ENCODE measurements at regions not wholly inside any gene's neighbourhood (a gene's known extent, or its start where the extent isn't known, plus 50 kb on each side); places are given as distances from the start of the nearest gene placed in this dataset.

- SMC1A ChIA-PET (ENCODE audit: uncharacterized antibody, unreplicated experiment) = no interaction called here
- no peak overlapping the region for H2AFZ ChIP-seq (ENCODE audit: control insufficient read depth, low read depth, low read length)
- DNase-seq (ENCODE audit: low read depth, low spot score) (no peak), FAIRE-seq (no peak), ATAC-seq (no peak)
- H3K9ac ChIP-seq (ENCODE audit: control insufficient read depth, insufficient read depth, low read length) = no peak overlapping the region
- H4K20me1 ChIP-seq (ENCODE audit: control insufficient read depth, insufficient read depth) = no peaks in the 10 kb centered on the region
- no peaks in the 10 kb centered on the region for H3K36me3 ChIP-seq (ENCODE audit: control insufficient read depth in 2 of 2, insufficient read depth in 2 of 2, low read length in 1 of 2)
- in situ Hi-C loops (cut with MboI) (no loop called here), intact Hi-C loops (cut with micrococcal nuclease; ENCODE audit: unreplicated experiment) (no loop called here)
- RAD21 ChIA-PET (ENCODE audit: unreplicated experiment) = no interaction called here
- CTCF ChIA-PET = interaction anchor here (1.7 kb wide), 1 partner anchor 10 kb away, joined by 3 read pairs; no protein-coding TSS in a partner anchor
- BruUV-seq (replicated peaks) = no TSS peak
- POLR2A ChIA-PET = no interaction called here
- no peak for TF ChIP-seq JUND (IDR thresholded peaks at IDR 0.05; ENCODE audit: low read depth, low read length)
- no peak for TF ChIP-seq NR2C2 (IDR thresholded peaks at IDR 0.05; ENCODE audit: borderline replicate concordance, control insufficient read depth, insufficient read length, low read depth)
- TF ChIP-seq ATF3 (IDR thresholded peaks at IDR 0.05; ENCODE audit: borderline replicate concordance, extremely low read depth, low read depth, low read length) = no peak
- no peak for TF ChIP-seq RBBP5 (conservative IDR thresholded peaks at IDR 0.05)
- TF ChIP-seq NKRF (conservative IDR thresholded peaks at IDR 0.05) = no peak
- TF ChIP-seq IKZF1 (conservative IDR thresholded peaks at IDR 0.05) = no peak
- TF ChIP-seq ZBTB11 (CRISPR knock-in tag; IDR thresholded peaks at IDR 0.05) = no peak
- no peak for TF ChIP-seq TCF7 (IDR thresholded peaks at IDR 0.05; ENCODE audit: borderline replicate concordance)
- no peak for TF ChIP-seq ZNF24 (IDR thresholded peaks at IDR 0.05)
- TF ChIP-seq CBX5 (IDR thresholded peaks at IDR 0.05; ENCODE audit: low read depth) = no peak
- no peak for TF ChIP-seq SUZ12 (IDR thresholded peaks at IDR 0.05; ENCODE audit: unreplicated experiment)
- no peak for TF ChIP-seq CBX3 (IDR thresholded peaks at IDR 0.05; ENCODE audit: borderline replicate concordance, low read depth)
- TF ChIP-seq WRNIP1 (IDR thresholded peaks at IDR 0.05; ENCODE audit: borderline replicate concordance, low read depth, low read length) = no peak
- no peak for TF ChIP-seq E2F4 (IDR thresholded peaks at IDR 0.05; ENCODE audit: low read depth, low read length)
- TF ChIP-seq MLLT1 (IDR thresholded peaks at IDR 0.05) = no peak
- TF ChIP-seq EZH2 (IDR thresholded peaks at IDR 0.05; ENCODE audit: borderline replicate concordance, control insufficient read depth, low read depth, low read length) = no peak
- H3K4me2 ChIP-seq (ENCODE audit: control insufficient read depth, insufficient read depth) = no peak overlapping the region
- H3K27me3 ChIP-seq (replicated peaks in 1 of 2; ENCODE audit: control insufficient read depth in 2 of 2, insufficient read depth in 2 of 2, low read length in 1 of 2) = no peaks in the 10 kb centered on the region; a peak in 1 of 4 replicates
- no peaks in the 10 kb centered on the region for H3K4me1 ChIP-seq (ENCODE audit: control insufficient read depth, insufficient read depth, low read length)
- 0% methylated on average over 1 of the region's 1 CpG for WGBS (ENCODE audit: insufficient coverage, insufficient replicate concordance, low lambda C conversion rate, missing lambda C conversion rate)
- no peaks in the 10 kb centered on the region for H3K9me3 ChIP-seq (replicated peaks; ENCODE audit: control insufficient read depth, insufficient read depth, low read length)
- no peak overlapping the region for H3K4me3 ChIP-seq
- no peaks in the 10 kb centered on the region for H3K79me2 ChIP-seq (ENCODE audit: control insufficient read depth, insufficient read depth, low read length)
- H3K27ac ChIP-seq (ENCODE audit: control insufficient read depth, insufficient read depth) = no peak overlapping the region
Measured at GRCh38 chr3:107468782-107469181, 54.0 kb upstream of the BBX start.

Measured in GM12878 (cell line).